Epithelial cell of prostate (primary cell): ENCODE measurements at regions not wholly inside any gene's neighbourhood (a gene's known extent, or its start where the extent isn't known, plus 50 kb on each side); places are given as distances from the start of the nearest gene placed in this dataset.

Experiments used
- DNase-seq: peaks from one replicate; pipeline ENCODE4 v3.0.0-alpha.2; 2011; ENCODE audit warnings: low read depth, low spot score
- H3K27ac ChIP-seq: fragments of 450-650 bp; 2 replicates; pipeline ENCODE4 v1.5.1; 2017; ENCODE audit warnings: mild to moderate bottlenecking

DNA sequence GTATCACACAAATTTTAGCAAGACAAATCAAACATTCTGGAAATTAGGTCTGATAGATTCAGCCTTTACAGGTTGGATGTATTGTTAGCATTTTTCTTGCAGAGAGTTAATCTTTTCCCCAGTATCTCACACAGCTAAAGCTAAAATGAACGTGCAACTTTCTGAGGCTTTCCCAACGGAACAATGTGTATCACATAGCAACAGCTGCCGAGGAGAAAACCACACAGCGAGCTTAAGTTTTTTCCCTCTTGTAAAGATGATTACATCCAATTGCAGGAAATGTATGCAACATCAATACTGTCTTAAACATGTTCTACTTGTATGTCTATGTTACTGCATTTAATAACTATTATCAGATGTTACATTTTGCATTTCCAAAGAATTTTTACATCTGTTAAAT, 182.2 kb downstream of the CCDC59 start:
- no peak overlapping the region for H3K27ac ChIP-seq
- no peak for DNase-seq

DNA sequence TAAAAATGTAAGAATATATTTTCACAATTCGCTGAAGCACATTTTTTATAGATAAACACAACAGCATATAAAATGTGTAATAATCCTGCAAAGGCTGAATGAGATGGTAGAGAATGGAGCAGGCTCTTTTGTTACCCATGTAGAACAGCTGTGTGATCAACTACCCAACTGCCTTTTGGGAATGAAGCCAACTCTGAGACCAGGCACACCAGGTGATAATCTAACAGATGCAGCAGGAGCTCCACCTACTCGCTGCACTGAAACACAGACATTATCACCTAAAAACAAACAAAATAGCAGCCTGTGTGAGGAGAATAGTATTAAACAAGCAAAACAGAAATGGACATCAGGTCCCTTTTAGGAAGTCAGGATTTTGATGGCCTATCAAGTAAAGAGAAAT, 183.3 kb downstream of the CCDC59 start:
- no peak overlapping the region for H3K27ac ChIP-seq
- DNase-seq, result no peak

DNA sequence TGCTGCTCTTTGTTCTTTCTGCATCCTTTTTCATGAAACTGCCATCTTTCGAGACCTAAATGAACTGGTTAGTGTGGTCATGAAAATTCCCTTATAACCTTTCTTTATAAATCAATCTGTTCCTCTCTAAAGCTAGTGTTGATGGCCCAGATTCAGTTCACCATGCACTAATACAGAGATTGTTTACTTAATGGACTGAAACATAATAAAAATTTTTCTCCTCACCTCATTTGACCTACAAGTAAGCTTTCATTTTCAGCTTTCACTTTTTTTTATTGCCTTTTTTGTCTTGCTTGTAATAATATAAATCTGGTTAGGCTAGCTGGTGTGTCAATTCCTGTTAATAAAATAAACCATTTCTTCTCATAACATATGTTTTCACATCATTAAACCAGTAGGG, 183.8 kb downstream of the CCDC59 start:
- no peak for DNase-seq
- no peak overlapping the region for H3K27ac ChIP-seq

DNA sequence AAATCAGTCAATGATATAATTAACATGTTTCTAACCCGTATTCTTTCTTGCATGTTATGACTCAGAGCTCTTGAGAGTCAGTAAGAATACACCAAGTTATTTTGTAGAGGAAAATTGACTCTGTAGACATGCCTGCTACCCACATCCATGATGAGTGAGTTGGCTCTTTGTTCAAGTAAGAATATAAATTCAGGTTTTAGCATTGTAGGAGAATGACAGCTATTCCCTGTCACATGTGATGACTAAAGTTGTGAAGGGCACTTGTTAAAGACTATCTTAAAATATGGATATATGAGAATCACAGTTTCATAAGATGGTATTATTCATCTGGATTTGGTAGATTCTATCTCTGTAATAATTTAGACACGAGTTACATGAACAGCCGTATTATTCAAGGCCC, 209.1 kb downstream of the CCDC59 start:
- H3K27ac ChIP-seq, result no peak overlapping the region
- no peak for DNase-seq

DNA sequence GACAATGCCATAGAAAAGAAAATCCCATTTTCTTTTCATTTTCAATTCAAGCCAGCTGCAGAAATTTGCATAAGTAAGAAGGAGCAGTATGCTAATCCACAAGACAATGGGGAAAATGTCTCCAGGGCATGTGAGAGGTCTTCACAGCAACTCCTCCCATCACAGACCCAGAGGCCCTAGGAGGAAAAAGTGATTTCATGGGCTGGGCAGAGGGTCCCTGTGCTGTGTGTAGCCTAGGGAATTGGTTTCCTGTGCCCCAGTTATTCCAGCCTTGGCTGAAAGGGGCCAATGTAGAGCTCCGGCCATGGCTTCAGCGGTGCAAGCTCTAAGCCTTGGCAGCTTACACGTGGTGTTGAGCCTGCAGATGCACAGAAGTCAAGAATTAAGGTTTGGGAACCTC, 211.4 kb downstream of the CCDC59 start:
- no peak overlapping the region for H3K27ac ChIP-seq

DNA sequence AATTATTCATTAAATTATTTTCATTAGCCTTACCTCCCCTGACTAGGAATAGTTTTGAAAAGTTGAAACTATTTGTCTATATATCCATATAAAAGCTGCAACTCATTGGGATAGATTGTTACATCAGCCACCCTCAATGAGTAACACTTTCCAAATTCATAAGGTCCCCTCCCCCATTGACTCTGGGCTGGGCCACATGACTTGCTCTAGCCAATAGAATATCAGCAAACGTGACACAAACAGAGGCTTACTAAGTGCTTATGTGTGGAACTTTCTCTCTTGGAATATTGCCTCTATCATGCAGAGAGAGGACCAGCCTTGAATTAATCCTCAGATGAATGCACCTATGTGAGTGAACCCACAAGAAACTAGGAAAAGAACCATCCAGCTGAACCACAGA, 213.7 kb downstream of the CCDC59 start:
- no peak overlapping the region for H3K27ac ChIP-seq
- no peak for DNase-seq

More for the DNA sequence above, 211.4 kb downstream of the CCDC59 start:
- DNase-seq, result no peak

DNA sequence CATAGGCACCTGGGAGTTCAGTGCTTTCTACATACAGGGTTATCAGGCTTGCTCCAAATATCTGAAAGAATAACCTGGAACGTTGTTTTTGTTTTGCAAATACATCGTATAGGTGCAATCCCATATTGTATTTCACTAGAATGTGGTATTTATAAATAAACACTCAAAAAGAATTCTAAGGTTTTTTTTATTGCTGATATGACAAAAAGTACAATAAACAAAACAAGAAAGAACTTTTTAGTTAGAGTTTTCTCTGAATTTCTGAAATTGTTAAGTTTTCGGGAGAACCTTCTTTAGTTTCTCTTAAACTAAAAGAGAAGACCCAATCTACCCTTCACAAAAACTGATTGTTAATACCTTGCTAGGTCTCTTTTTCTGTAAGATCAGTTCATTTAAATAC, 225.8 kb downstream of the CCDC59 start:
- no peak overlapping the region for H3K27ac ChIP-seq
- DNase-seq, result no peak

DNA sequence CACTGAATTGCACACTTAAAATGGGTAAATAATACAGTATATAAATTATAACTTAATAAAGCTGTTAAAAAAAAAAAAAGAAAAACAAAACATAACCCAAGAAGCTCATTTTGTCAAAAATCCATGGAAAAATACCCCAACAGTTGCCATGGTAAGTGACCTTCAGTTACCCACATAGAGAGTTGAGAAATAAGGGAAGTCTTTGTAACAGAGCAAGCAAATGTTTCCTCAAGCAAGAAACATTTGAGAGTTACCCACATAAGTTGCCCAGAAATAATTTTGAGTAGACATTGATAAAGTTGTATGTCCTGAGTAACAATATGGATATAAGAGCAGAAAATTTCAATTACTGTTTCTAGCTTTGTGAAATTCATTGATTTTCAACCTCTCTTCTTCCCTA, 227.4 kb downstream of the CCDC59 start:
- H3K27ac ChIP-seq, result no peak overlapping the region
- DNase-seq, result no peak

DNA sequence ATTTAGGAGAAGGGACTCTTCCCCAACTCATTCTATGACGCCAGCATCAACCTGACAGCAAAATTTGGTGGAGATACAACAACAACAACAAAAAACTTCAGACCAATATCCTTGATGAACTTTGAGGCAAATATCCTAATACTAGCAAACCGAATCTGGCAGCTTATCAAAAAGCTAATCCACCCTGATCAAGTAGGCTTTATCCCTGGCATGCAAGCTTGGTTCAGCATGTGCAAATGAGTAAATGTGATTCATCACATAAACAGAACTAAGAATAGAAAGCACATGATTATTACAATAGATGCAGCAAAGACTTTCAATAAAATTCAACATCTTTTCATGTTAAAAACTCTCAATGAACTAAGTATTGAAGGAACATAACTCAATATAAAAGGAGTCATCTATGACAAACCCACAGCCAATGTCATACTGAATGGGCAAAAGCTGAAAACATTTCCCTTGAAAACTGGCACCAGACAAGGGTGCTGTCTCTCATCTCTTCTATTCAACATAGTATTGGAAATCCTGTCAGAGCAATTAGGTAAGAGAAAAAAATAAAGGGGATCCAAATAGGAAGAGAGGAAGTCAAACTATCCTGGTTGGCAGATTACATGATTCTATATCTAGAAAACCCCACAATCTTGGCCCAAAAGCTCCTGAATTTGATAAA, 233.3 kb downstream of the CCDC59 start:
- no peak overlapping the region for H3K27ac ChIP-seq
- DNase-seq, result peak; percentile 22

DNA sequence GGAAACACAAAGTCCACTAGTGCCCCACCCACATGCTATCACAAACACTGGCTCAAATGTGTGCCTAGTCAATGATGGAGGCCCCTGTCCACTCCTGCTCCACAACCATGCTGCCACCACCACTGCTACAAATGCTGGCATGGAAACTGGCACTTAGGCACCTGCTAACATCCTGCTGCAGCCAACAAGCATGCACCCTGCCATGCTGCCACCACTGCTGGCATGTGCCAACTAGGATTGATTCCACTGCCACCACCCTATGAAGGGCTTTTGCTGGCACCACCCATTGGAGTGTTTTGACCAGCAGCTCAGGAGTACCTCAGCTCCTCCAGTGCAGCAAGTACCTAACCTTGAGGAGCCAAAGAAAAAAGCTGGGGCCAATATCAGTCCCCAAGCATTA, 236.6 kb downstream of the CCDC59 start:
- H3K27ac ChIP-seq, result no peak overlapping the region
- no peak for DNase-seq

DNA sequence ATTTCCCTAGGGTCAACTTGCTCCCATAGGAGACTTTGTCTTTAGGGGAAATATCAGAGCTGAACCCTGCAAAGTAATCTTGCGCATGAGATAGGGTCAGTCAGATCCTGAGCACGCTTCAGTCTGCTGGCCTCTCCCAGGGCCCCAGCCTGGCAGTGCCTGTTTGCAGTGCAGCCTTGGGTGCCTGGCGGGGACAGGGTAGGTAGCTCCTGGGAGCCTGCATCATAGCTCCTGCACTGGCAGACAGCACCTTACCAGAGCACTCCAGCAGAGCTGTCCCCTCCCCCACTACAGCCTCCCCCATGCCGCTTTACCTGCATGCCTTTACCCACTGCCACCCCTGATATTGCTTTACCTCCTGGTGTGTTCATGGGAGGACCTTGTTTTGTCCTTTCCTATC, 237.3 kb downstream of the CCDC59 start:
- H3K27ac ChIP-seq, result no peak overlapping the region
- DNase-seq, result no peak

DNA sequence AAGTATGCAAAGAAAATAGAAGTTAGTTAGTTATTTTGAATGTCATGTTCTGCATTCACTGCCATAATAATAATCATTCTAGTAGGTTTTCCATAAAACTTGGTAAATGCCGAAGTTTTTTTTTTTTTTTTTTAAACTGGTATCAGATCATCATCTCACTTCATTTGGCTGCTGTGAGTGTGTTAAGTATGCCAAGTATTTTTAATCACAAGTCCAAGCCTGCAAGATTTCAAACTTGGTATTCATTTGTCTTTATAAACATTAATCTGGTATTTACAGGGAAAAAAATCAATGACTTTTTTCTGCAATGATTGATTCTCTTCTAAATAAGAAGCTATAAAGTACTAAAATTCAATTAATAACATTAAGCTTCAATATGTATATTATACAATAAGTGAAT, 248.9 kb downstream of the CCDC59 start:
- no peak overlapping the region for H3K27ac ChIP-seq
- DNase-seq, result no peak

DNA sequence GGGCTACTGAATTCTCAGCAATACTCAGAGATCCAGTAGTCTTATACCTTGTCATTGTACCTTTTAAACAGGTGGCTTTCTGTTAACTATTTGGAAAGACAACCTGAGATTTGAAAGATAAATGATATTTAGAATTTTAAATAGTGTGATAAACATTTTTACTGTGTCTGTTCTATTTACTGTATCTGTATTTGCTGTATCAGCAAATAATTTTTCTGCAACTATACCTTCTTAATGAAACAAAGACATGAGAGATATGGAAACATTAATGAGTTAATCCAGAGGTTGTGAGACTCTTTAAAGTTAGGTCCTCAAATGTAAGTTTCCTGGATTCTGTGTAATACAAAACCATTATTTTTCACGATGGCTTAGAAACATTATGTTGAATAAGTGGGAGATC, 249.6 kb downstream of the CCDC59 start:
- no peak for DNase-seq
- H3K27ac ChIP-seq, result no peak overlapping the region

DNA sequence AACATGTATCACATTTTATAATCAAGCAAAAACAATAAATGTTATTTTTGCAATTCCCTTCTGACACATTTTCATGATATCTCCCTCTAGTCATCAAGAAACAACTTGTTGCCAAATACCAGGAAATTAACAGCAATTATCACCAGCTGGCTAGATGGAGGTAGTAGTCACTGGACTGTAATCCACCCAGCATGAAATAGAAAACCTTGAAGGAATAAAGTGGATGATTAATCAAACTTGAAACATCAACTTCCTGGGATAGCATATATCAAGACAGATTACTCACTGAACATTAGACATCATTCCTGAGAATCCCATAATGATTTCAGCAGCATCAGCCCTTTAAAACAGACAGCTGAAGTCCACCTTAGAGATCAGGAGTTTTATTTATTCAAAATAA, 259.0 kb downstream of the CCDC59 start:
- DNase-seq, result peak; percentile 12
- H3K27ac ChIP-seq, result peak overlapping the region; percentile 10

DNA sequence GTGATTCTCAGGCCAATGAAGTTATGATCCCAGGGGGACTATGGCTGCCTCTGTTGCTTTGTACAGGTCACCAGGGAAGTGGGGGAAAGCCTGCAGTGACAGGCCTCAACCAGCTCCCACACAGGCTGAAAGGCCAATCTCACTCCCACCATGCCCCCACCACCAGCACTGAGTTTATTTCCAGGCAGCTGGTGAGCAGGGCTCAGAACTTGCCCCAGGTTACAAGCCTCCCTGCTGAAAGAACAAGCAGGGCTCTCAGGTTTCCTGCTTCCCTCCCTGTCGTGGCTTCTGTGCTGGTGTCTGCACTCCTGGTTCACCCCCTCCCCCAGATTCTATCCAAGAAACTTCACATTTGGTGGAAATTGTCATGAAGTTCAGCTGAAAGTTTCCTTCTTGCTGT, 260.3 kb downstream of the CCDC59 start:
- DNase-seq, result no peak
- H3K27ac ChIP-seq, result no peak overlapping the region

DNA sequence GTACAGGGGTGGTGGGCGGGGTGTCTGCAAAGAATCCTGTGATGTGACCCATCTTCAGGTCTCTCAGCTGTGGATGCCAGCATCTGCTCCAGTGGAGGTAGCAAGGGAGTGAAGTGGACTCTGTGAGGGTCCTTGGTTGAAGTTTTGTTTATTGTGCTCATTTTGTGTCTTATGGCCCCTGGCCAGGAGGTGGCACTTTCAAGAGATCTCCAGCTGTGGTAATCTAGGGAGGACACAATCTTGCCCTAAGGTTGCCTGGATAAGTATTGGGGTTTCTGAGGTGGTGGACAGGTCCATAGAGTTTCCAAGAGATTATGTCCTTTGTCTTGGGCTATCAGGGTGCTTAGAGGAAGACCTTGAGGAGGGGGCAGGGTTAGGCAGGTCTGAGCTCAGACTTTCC, 260.7 kb downstream of the CCDC59 start:
- no peak for DNase-seq

DNA sequence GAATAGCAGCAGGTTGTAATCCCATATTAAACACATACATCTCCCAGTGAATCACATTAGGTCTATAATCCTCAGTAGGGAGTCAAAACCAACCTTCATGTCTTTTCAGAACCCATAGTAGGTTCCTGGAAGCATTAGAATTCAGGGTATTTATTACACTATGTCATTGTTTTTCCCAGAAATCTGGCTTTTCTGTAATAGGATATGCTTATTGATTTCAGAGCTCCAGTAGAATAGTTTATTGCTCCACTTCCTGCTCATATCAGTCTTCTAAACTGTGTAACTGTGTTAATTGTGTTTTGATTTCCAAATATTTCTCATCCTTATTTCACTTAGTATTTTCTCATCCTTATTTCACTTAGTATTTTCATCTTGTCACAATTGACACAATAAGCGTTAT, 268.0 kb downstream of the CCDC59 start:
- no peak for DNase-seq
- no peak overlapping the region for H3K27ac ChIP-seq

More for the DNA sequence above, 260.7 kb downstream of the CCDC59 start:
- no peak overlapping the region for H3K27ac ChIP-seq

DNA sequence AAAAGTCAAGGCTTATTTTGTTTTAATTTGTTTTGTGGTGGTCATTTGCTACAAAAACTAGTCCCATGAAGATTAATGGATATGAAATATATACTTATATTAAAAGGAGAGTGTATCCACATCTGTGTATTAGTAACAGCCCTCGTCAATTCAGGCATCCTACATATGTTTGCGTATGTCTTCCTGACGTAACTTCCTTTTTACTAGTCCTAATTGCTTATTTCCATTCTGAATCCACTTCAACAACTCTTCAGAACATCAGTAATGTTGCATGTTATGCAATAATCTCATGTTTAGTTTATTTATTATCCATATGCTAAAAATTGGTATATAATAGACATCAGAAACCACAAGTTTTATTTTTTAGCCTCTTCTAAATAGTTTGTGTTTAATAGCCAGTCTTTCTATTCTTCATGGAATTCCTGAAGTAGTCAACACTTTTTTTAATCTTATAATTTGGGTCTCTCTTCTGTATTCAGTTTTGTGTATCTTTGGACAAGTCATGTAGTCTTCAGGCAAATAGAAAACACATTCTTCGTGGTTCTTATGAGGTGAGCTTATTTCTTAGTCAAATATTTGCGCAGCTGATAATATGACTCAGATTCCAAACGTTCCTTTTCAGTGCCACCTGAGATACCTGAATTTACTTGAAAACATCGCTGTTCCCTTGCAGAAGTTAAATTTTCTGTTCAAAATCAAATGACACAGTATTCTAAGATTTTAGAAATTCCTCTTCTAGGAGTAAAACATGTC, 268.6 kb downstream of the CCDC59 start:
- no peak overlapping the region for H3K27ac ChIP-seq
- no peak for DNase-seq

DNA sequence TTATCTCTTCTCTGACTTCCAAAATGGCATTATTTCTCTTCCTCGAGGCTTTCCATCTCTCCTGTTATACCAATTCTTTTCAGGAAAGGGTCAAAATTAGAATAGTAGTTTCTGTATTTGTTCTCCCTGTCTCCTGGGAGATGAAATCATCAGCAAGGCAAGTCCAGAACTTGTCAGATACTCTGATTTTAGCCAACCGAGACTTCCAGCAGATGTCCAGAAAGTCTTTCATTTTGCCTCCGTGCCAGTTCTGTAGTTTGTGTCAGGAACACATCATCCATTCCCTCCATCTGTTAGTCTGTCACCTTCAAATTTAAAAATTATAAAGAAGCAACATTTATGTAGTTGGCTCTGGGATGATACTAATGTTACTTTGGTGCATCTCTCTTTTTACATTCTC, 275.7 kb downstream of the CCDC59 start:
- H3K27ac ChIP-seq, result no peak overlapping the region
- no peak for DNase-seq

DNA sequence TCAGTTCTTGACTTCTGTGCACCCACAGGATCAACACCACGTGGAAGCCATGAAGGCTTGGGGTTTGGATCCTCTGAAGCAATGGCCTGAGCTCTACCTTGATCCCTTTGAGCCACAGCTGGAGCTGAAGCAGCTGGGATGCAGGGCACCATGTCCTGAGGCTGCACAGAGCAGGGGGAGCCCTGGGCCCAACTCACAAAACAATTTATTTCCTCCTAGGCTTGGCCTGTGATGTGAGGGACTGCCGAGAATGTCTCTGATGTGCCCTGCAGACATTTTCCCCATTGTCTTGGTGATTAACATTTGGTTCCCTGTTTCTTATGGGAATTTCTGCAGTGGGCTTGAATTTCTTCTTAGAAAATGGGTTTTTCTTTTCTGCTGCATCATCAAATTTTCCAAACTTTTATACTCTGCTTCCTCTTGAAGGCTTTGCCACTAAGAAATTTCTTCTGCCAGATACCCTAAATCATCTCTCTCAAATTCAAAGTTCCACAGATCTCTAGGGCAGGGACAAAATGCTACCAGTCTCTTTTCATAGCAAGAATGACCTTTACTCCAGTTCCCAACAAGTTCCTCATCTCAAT, 288.2 kb downstream of the CCDC59 start:
- no peak for DNase-seq
- no peak overlapping the region for H3K27ac ChIP-seq

DNA sequence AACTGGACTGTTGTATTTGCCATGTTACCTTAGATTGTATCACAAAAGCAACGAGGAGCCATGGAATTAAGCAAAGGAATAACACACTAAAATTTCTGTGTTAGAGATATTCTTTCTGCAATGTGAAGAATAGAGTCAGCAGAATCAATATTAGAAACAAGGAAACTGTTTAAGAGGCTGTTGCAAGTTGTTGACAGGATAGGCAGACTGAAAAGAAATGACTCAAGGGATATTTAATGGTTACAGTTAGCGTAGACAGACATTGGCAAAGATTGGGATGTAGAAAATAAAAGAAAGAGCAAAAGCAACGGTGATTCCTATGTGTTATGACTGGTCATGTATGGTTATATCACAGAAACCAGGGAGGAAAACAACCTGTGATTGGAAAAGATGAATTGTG, 299.0 kb upstream of the PPFIA2 start:
- no peak overlapping the region for H3K27ac ChIP-seq
- DNase-seq, result no peak

DNA sequence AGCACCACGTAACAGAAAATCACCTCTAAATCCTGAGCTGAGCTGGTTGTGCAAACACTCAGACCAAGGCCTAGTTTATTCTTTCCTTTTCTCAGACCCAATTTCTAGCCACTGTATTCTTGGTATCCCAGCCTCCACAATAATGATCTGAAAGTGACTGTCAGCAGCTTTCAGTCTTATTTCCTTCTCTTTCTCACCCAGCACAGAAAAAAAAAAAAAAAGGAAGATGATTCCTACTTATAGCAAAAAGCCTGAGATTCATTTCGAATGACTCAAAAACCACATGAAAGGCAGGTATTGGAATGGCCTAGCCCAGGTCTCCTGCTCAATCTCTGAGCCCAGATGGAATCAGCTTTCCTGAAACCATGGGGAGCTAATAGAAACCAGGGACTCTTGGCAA, 298.6 kb upstream of the PPFIA2 start:
- DNase-seq, result peak; percentile 2
- no peak overlapping the region for H3K27ac ChIP-seq
